ENCODE measurements at regions not wholly inside any gene's neighbourhood (a gene's known extent, or its start where the extent isn't known, plus 50 kb on each side); places are given as distances from the start of the nearest gene placed in this dataset.

GRCh38 chr3:118267588-118267987, 767.1 kb downstream of the IGSF11 start:
- Histone ChIP-seq H3K27me3 (no peaks in the 10 kb centered on the region), H3K4me1 (no peaks in the 10 kb centered on the region), H3K4me3 (no peak overlapping the region), H3K9me3 (no peaks in the 10 kb centered on the region), H3K27ac (no peak overlapping the region), H3K36me3 (no peaks in the 10 kb centered on the region)
- TF ChIP-seq CTCF (IDR thresholded peaks at IDR 0.05): no peak
- DNase-seq: no peak
- intact Hi-C loops (cut with DNase I; ENCODE audit: low total_unique reads): no loop called here

GRCh38 chr3:118269537-118270125, 765.0 kb downstream of the IGSF11 start:
- H3K4me1 ChIP-seq: no peaks in the 10 kb centered on the region
- H3K9me3 ChIP-seq: no peaks in the 10 kb centered on the region
- H3K27me3 ChIP-seq: no peaks in the 10 kb centered on the region
- H3K27ac ChIP-seq: no peak overlapping the region
- intact Hi-C loops (cut with DNase I; ENCODE audit: low total_unique reads): no loop called here
- TF ChIP-seq CTCF (IDR thresholded peaks at IDR 0.05): no peak
- no peak overlapping the region for H3K4me3 ChIP-seq
- no peaks in the 10 kb centered on the region for H3K36me3 ChIP-seq
- no peak for DNase-seq

- H3K27ac ChIP-seq: no peak overlapping the region
- no peak overlapping the region for H3K4me3 ChIP-seq
- intact Hi-C loops (cut with DNase I; ENCODE audit: low total_unique reads): no loop called here
- no peaks in the 10 kb centered on the region for H3K36me3 ChIP-seq
- no peaks in the 10 kb centered on the region for H3K27me3 ChIP-seq
- H3K9me3 ChIP-seq: no peaks in the 10 kb centered on the region
- no peak for TF ChIP-seq CTCF (IDR thresholded peaks at IDR 0.05)
- DNase-seq: no peak
- no peaks in the 10 kb centered on the region for H3K4me1 ChIP-seq
Measured at GRCh38 chr3:118272991-118273390, 761.7 kb downstream of the IGSF11 start.

- Histone ChIP-seq H3K27me3 (no peaks in the 10 kb centered on the region), H3K27ac (no peak overlapping the region), H3K4me3 (no peak overlapping the region), H3K36me3 (no peaks in the 10 kb centered on the region), H3K9me3 (no peaks in the 10 kb centered on the region), H3K4me1 (no peaks in the 10 kb centered on the region)
- DNase-seq: no peak
- intact Hi-C loops (cut with DNase I; ENCODE audit: low total_unique reads): no loop called here
- TF ChIP-seq CTCF (IDR thresholded peaks at IDR 0.05): no peak
Measured at GRCh38 chr3:118277814-118278213, 756.8 kb downstream of the IGSF11 start.

GRCh38 chr3:118292841-118293240, 741.8 kb downstream of the IGSF11 start:
- intact Hi-C loops (cut with DNase I; ENCODE audit: low total_unique reads): no loop called here
- no peak for TF ChIP-seq CTCF (IDR thresholded peaks at IDR 0.05)
- Histone ChIP-seq H3K27me3 (no peaks in the 10 kb centered on the region), H3K27ac (no peak overlapping the region), H3K4me3 (no peak overlapping the region), H3K9me3 (no peaks in the 10 kb centered on the region), H3K36me3 (no peaks in the 10 kb centered on the region), H3K4me1 (no peaks in the 10 kb centered on the region)
- no peak for DNase-seq

- no peaks in the 10 kb centered on the region for H3K9me3 ChIP-seq
- no peak for TF ChIP-seq CTCF (IDR thresholded peaks at IDR 0.05)
- intact Hi-C loops (cut with DNase I; ENCODE audit: low total_unique reads): no loop called here
Measured at GRCh38 chr3:118298133-118298532, 736.5 kb downstream of the IGSF11 start.

More at GRCh38 chr3:118298133-118298532, 736.5 kb downstream of the IGSF11 start:
- Histone ChIP-seq H3K36me3 (no peaks in the 10 kb centered on the region), H3K4me1 (no peaks in the 10 kb centered on the region), H3K4me3 (no peak overlapping the region), H3K27me3 (no peaks in the 10 kb centered on the region), H3K27ac (no peak overlapping the region)
- no peak for DNase-seq
